HCT116 (cell line): ENCODE measurements at regions not wholly inside any gene's neighbourhood (a gene's known extent, or its start where the extent isn't known, plus 50 kb on each side); places are given as distances from the start of the nearest gene placed in this dataset.

Source experiments
- ATAC-seq: fragments of 200-7000 bp; cut with Tn5 transposase; 2 replicates; pipeline ENCODE4 v1.9.1; 2020; ENCODE audit warnings: mild to moderate bottlenecking, moderate library complexity
- BruUV-seq: library from RNA; stranded (reverse); fragments of 400-500 nt; replicated peaks from 2 replicates; lab custom pipeline; 2021; lab: Mats Ljungman, UMichigan
- CTCF ChIA-PET: fragments of 300-600 bp; sonication (Branson Sonifier 250); formaldehyde crosslinking; loops from one replicate; lab custom pipeline; 2021; ENCODE audit warnings: antibody characterized with exemption; lab: Charles Lee
- POLR2A ChIA-PET: fragments of 300-600, 350-600 bp; sonication (Branson Sonifier 250); formaldehyde crosslinking; loops from one replicate; lab custom pipeline; 2021; ENCODE audit warnings: antibody characterized with exemption; lab: Charles Lee
- RAD21 ChIA-PET, 2 experiments: fragments of 300-600 bp; sonication (Branson Sonifier 250); formaldehyde crosslinking; loops; one replicate each; lab custom pipeline; 2023; ENCODE audit warnings: low total read pairs in 2 of 2; ENCODE audit not compliant: uncharacterized antibody in 2 of 2, unreplicated experiment in 2 of 2, low non-redundant PET in 1 of 2; lab: Charles Lee
- DNase-seq: peaks from one replicate; pipeline ENCODE4 v3.0.0-alpha.2; 2010; ENCODE audit warnings: low read depth, low spot score
- H2AFZ ChIP-seq: fragments of 200-600 bp; shearing (Covaris generic), sonication (generic); 2 replicates; pipeline ENCODE4 v1.6.1; 2017; ENCODE audit warnings: low read depth, mixed run types, mixed read lengths, antibody characterized with exemption, low read length; ENCODE audit not compliant: poor library complexity, severe bottlenecking
- H3K27ac ChIP-seq: 2 replicates; pipeline ENCODE4 v1.5.1; 2012; ENCODE audit warnings: low read depth, low read length
- H3K27me3 ChIP-seq: fragments of 200-600 bp; sonication (generic); 2 replicates; pipeline ENCODE4 v1.6.1; 2016; ENCODE audit warnings: mixed run types, low read length, mixed read lengths; ENCODE audit not compliant: insufficient read depth
- H3K36me3 ChIP-seq, 2 experiments: fragments of 200-500 bp in 1 of 2; fragments of 200-600 bp in 1 of 2; sonication (Bioruptor generic) in 1 of 2; sonication (generic) in 1 of 2; 2 replicates each; pipeline versions ENCODE4 v1.5.1 to v1.6.1; 2014 to 2016; ENCODE audit warnings: low read length in 2 of 2, inconsistent platforms in 1 of 2, mixed read lengths in 1 of 2, mixed run types in 1 of 2; ENCODE audit not compliant: insufficient read depth in 2 of 2, control insufficient read depth in 1 of 2
- H3K4me1 ChIP-seq, 2 experiments: fragments of 200-600 bp in 1 of 2; sonication (generic) in 1 of 2; 2 replicates each; pipeline versions ENCODE4 v1.5.1 to v1.6.1; 2012 to 2017; ENCODE audit warnings: low read length in 2 of 2, inconsistent platforms in 1 of 2, mild to moderate bottlenecking in 1 of 2, mixed read lengths in 1 of 2, mixed run types in 1 of 2, moderate library complexity in 1 of 2; ENCODE audit not compliant: insufficient read depth in 2 of 2, control insufficient read depth in 1 of 2
- H3K4me2 ChIP-seq: fragments of 200-600 bp; sonication (generic); 2 replicates; pipeline ENCODE4 v1.6.1; 2017; ENCODE audit warnings: mixed run types, low read length, mixed read lengths
- H3K4me3 ChIP-seq, 2 experiments: fragments of 200-600 bp in 1 of 2; sonication (generic) in 1 of 2; replicated peaks in 1 of 2; 2 replicates each; pipeline ENCODE4 v1.5.1; 2011 to 2016; ENCODE audit warnings: low read length in 2 of 2, control low read depth in 1 of 2, low read depth in 1 of 2, mild to moderate bottlenecking in 1 of 2, mixed read lengths in 1 of 2, mixed run types in 1 of 2
- H3K79me2 ChIP-seq: fragments of 200-600 bp; sonication (generic); 2 replicates; pipeline ENCODE4 v1.6.1; 2017; ENCODE audit warnings: mild to moderate bottlenecking, mixed run types, low read length, moderate library complexity, mixed read lengths; ENCODE audit not compliant: insufficient read depth
- H3K9ac ChIP-seq: fragments of 200-600 bp; sonication (generic); 2 replicates; pipeline ENCODE4 v1.6.1; 2016; ENCODE audit warnings: low read length, mixed read lengths
- H3K9me2 ChIP-seq: fragments of 200-600 bp; sonication (generic), shearing (Covaris generic); 2 replicates; pipeline ENCODE4 v1.6.1; 2017; ENCODE audit warnings: mixed run types, mild to moderate bottlenecking, moderate library complexity; ENCODE audit not compliant: insufficient read depth
- H3K9me3 ChIP-seq, 2 experiments: fragments of 200-500 bp in 1 of 2; fragments of 200-600 bp in 1 of 2; sonication (Bioruptor generic) in 1 of 2; sonication (generic) in 1 of 2; 2 replicates each; pipeline ENCODE4 v1.6.1; 2014 to 2017; ENCODE audit warnings: low read length in 2 of 2, mixed read lengths in 2 of 2, inconsistent platforms in 1 of 2, low read depth in 1 of 2, mild to moderate bottlenecking in 1 of 2, mixed run types in 1 of 2, moderate library complexity in 1 of 2; ENCODE audit not compliant: control insufficient read depth in 1 of 2, insufficient read depth in 1 of 2
- H4K20me1 ChIP-seq: fragments of 200-600 bp; sonication (generic), shearing (Covaris generic); 2 replicates; pipeline ENCODE4 v1.6.1; 2017; ENCODE audit warnings: mixed run types, mild to moderate bottlenecking, moderate library complexity; ENCODE audit not compliant: insufficient read depth
- CEBPB ChIP-seq: IDR thresholded peaks from 2 replicates; pipeline ENCODE4 v1.6.1; 2012; ENCODE audit warnings: low read depth
- EGR1 ChIP-seq: IDR thresholded peaks from 2 replicates; pipeline ENCODE4 v1.6.1; 2012; ENCODE audit warnings: low read depth
- ELF1 ChIP-seq: IDR thresholded peaks from 2 replicates; pipeline ENCODE4 v1.6.1; 2012; ENCODE audit warnings: low read depth, borderline replicate concordance
- EZH2 ChIP-seq: fragments of 200-600 bp; sonication (generic); IDR thresholded peaks from 2 replicates; pipeline ENCODE4 v1.6.1; 2017; ENCODE audit warnings: antibody characterized with exemption, mixed run types
- EZH2phosphoT487 ChIP-seq: fragments of 200-600 bp; IDR thresholded peaks from 2 replicates; pipeline ENCODE4 v1.6.1; 2018; ENCODE audit warnings: antibody characterized with exemption, borderline replicate concordance
- FOSL1 ChIP-seq: IDR thresholded peaks from 2 replicates; pipeline ENCODE4 v1.6.1; 2012; ENCODE audit warnings: low read depth
- POLR2A ChIP-seq: IDR thresholded peaks from 2 replicates; pipeline ENCODE4 v1.7.0; 2011; ENCODE audit warnings: borderline replicate concordance; ENCODE audit not compliant: insufficient read depth, insufficient read length; ENCODE audit errors: extremely low read depth
- POLR2AphosphoS5 ChIP-seq: IDR thresholded peaks from 2 replicates; pipeline ENCODE4 v1.6.1; 2011; ENCODE audit warnings: mild to moderate bottlenecking, low read depth, low read length, moderate library complexity
- RAD21 ChIP-seq: IDR thresholded peaks from 2 replicates; pipeline ENCODE4 v1.6.1; 2012; ENCODE audit warnings: low read depth, mild to moderate bottlenecking
- SIN3A ChIP-seq: IDR thresholded peaks from 2 replicates; pipeline ENCODE4 v1.6.1; 2012; ENCODE audit warnings: low read depth
- TCF7L2 ChIP-seq: IDR thresholded peaks from 2 replicates; pipeline ENCODE4 v1.7.0; 2011; ENCODE audit warnings: borderline replicate concordance, inconsistent platforms; ENCODE audit not compliant: insufficient read depth, insufficient read length; ENCODE audit errors: extremely low read depth
- YY1 ChIP-seq: IDR thresholded peaks from 2 replicates; pipeline ENCODE4 v1.6.1; 2011; ENCODE audit warnings: low read length, low read depth, moderate library complexity, mild to moderate bottlenecking; ENCODE audit not compliant: insufficient replicate concordance; ENCODE audit errors: extremely low read depth
- ZFX ChIP-seq: fragments of 450-650 bp; IDR thresholded peaks from 2 replicates; pipeline ENCODE4 v1.6.1; 2017
- intact Hi-C: fragments of 100-400 bp; cut with micrococcal nuclease; formaldehyde crosslinking; loops from 2 replicates; pipeline ENCODE4 v1.10.0; 2022
- TF ChIP-seq, protein P1 (sequence below): IDR thresholded peaks from 2 replicates; pipeline ENCODE4 v1.6.1; 2012
- TF ChIP-seq, protein P2 (sequence below): IDR thresholded peaks from 2 replicates; pipeline ENCODE4 v1.6.1; 2011; ENCODE audit warnings: mild to moderate bottlenecking, low read length, moderate library complexity; ENCODE audit not compliant: insufficient replicate concordance; ENCODE audit errors: extremely low read depth
- TF ChIP-seq, protein P3 (sequence below): IDR thresholded peaks from 2 replicates; pipeline ENCODE4 v1.6.1; 2012; ENCODE audit warnings: low read depth

DNA sequence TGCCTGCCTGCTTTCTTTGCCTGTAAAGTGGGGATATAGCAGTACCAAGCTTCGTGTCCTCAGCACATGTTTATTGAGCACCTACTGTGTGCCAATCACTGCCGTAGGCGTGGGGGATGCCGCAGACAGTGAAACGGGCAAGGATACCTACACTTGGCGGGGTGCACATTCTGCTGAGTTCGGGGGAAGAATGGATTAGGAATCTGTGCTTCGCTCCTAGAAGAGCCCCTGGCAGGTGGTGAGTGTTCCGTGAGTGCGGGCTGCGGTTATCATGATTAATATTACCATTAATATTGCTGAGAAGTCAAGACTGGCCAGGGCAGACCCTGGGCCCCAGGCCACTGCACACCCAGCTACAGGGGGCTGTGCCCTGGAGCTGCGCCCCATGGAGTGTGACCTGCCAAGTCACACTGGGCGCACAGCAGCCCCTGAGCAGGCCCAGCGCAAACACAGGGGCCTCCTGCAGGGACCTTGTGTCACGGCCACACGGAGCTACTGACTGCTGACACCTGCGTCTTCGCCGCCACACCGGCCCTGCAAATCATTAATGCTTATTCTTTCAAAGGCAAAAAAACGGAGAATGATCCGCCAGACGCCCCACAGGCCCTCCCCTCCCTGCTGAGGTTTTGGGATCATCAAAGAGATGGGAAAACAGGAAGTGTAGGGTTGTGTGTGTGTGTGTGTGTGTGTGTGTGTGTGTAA, 213.4 kb upstream of the GSE1 start:
- Histone ChIP-seq H3K27ac (no peak overlapping the region), H3K4me1 (peaks cover 43% of the 10 kb centered on the region in 2 experiments), H4K20me1 (no peaks in the 10 kb centered on the region), H3K4me2 (no peak overlapping the region), H2AFZ (no peak overlapping the region), H3K9me2 (no peaks in the 10 kb centered on the region), H3K9ac (no peak overlapping the region), H3K79me2 (no peaks in the 10 kb centered on the region), H3K4me3 (no peak overlapping the region), H3K9me3 (peaks cover 0 to 10% of the 10 kb centered on the region in 2 experiments; a peak in 1 of 4 replicates), H3K36me3 (no peaks in the 10 kb centered on the region), H3K27me3 (no peaks in the 10 kb centered on the region)
- BruUV-seq: no TSS peak
- RAD21 ChIA-PET: no interaction called here
- POLR2A ChIA-PET: no interaction called here
- intact Hi-C loops: loop anchor here (5.0 to 10.0 kb wide), 2 partner anchors 97 to 285 kb away; partner anchors contain the start of gene CIBAR2
- TF ChIP-seq YY1: no peak
- TF ChIP-seq, protein P1, sequence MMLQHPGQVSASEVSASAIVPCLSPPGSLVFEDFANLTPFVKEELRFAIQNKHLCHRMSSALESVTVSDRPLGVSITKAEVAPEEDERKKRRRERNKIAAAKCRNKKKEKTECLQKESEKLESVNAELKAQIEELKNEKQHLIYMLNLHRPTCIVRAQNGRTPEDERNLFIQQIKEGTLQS: no peak
- TF ChIP-seq, protein P2, sequence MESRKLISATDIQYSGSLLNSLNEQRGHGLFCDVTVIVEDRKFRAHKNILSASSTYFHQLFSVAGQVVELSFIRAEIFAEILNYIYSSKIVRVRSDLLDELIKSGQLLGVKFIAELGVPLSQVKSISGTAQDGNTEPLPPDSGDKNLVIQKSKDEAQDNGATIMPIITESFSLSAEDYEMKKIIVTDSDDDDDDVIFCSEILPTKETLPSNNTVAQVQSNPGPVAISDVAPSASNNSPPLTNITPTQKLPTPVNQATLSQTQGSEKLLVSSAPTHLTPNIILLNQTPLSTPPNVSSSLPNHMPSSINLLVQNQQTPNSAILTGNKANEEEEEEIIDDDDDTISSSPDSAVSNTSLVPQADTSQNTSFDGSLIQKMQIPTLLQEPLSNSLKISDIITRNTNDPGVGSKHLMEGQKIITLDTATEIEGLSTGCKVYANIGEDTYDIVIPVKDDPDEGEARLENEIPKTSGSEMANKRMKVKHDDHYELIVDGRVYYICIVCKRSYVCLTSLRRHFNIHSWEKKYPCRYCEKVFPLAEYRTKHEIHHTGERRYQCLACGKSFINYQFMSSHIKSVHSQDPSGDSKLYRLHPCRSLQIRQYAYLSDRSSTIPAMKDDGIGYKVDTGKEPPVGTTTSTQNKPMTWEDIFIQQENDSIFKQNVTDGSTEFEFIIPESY: no peak
- no peak for TF ChIP-seq EZH2
- no peak for TF ChIP-seq RAD21
- no peak for TF ChIP-seq EZH2phosphoT487
- no peak for TF ChIP-seq EGR1
- no peak for TF ChIP-seq FOSL1
- no peak for TF ChIP-seq POLR2AphosphoS5
- TF ChIP-seq ELF1: no peak
- TF ChIP-seq SIN3A: no peak
- no peak for TF ChIP-seq ZFX
- no peak for TF ChIP-seq POLR2A
- no peak for TF ChIP-seq CEBPB
- TF ChIP-seq, protein P3, sequence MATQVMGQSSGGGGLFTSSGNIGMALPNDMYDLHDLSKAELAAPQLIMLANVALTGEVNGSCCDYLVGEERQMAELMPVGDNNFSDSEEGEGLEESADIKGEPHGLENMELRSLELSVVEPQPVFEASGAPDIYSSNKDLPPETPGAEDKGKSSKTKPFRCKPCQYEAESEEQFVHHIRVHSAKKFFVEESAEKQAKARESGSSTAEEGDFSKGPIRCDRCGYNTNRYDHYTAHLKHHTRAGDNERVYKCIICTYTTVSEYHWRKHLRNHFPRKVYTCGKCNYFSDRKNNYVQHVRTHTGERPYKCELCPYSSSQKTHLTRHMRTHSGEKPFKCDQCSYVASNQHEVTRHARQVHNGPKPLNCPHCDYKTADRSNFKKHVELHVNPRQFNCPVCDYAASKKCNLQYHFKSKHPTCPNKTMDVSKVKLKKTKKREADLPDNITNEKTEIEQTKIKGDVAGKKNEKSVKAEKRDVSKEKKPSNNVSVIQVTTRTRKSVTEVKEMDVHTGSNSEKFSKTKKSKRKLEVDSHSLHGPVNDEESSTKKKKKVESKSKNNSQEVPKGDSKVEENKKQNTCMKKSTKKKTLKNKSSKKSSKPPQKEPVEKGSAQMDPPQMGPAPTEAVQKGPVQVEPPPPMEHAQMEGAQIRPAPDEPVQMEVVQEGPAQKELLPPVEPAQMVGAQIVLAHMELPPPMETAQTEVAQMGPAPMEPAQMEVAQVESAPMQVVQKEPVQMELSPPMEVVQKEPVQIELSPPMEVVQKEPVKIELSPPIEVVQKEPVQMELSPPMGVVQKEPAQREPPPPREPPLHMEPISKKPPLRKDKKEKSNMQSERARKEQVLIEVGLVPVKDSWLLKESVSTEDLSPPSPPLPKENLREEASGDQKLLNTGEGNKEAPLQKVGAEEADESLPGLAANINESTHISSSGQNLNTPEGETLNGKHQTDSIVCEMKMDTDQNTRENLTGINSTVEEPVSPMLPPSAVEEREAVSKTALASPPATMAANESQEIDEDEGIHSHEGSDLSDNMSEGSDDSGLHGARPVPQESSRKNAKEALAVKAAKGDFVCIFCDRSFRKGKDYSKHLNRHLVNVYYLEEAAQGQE: no peak
- TF ChIP-seq TCF7L2: no peak
- ATAC-seq (no peak), DNase-seq (no peak)
- CTCF ChIA-PET: interaction anchor here (1.3 kb wide), 1 partner anchor 16 kb away, joined by 4 read pairs; no protein-coding TSS in a partner anchor
